ENCODE measurements at regions not wholly inside any gene's neighbourhood (a gene's known extent, or its start where the extent isn't known, plus 50 kb on each side); places are given as distances from the start of the nearest gene placed in this dataset.

DNA sequence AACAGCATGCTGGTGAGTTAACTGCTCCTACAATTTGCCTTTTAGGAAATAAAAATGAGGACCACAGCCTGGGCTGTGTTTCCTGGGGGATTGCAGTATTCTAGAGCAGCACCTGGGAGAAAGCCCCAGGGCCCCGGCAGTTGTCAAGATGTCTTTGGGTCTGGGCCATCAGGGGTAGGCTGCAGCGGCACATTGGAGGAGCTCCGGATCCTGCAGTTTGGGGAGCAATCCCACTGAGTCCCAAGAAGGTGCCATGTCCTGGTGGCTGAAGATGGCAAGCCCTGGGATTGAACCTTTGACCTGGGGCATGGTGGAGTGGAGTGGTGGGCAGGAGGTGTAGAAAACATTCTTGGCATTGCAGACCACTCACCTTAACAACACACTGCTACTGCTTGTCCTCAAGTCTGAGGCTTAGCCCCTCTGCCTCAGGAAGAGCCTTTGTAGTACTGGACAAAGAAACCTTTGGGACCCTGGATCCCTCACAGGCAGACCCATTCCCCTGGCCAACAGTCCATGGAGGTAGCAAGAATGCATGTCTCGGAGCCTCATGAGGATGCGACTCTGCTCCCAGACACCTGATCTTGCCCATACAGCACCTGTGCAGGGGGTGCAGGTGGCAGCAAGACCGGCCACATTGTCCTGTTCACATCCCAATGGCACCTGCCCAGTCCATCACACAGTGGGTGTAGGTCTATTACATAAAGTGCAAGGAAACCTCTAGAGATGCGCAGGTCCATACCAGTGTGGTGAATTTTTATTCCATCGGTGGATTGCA lies 159.1 kb upstream of the IRX2 start:
- no peaks in the 10 kb centered on the region for H3K9me3 ChIP-seq (ENCODE audit: control extremely low read depth in 1 of 5, control insufficient read depth in 4 of 5, insufficient read depth in 2 of 5, low read depth in 1 of 5, low read length in 4 of 5)
- no peaks in the 10 kb centered on the region for H3K36me3 ChIP-seq (ENCODE audit: control insufficient read depth in 4 of 4, insufficient read depth in 4 of 4, low read length in 3 of 4)
- CTCF ChIA-PET, result no interaction called here
- WGBS (ENCODE audit: insufficient coverage), result 98% methylated on average over 5 of the region's 8 CpGs
- POLR2A ChIA-PET, result no interaction called here
- no peak overlapping the region for H3K27ac ChIP-seq (ENCODE audit: insufficient read depth in 1 of 2, low read depth in 1 of 2, low read length in 2 of 2, poor library complexity in 1 of 2, severe bottlenecking in 2 of 2)
- no peaks in the 10 kb centered on the region for H3K4me1 ChIP-seq (ENCODE audit: control extremely low read depth in 1 of 4, control insufficient read depth in 4 of 4, insufficient read depth in 4 of 4, low read length in 3 of 4)
- H3K27me3 ChIP-seq (replicated peaks in 2 of 5; ENCODE audit: control insufficient read depth in 4 of 5, insufficient read depth in 5 of 5, low read length in 4 of 5), result peaks cover 0 to 2% (median 0%) of the 10 kb centered on the region in 5 experiments
- no peak for DNase-seq
- no peak overlapping the region for H3K4me3 ChIP-seq (ENCODE audit: control insufficient read depth in 1 of 7, extremely low read depth in 1 of 7, insufficient read depth in 4 of 7, low read depth in 2 of 7, low read length in 6 of 7)

DNA sequence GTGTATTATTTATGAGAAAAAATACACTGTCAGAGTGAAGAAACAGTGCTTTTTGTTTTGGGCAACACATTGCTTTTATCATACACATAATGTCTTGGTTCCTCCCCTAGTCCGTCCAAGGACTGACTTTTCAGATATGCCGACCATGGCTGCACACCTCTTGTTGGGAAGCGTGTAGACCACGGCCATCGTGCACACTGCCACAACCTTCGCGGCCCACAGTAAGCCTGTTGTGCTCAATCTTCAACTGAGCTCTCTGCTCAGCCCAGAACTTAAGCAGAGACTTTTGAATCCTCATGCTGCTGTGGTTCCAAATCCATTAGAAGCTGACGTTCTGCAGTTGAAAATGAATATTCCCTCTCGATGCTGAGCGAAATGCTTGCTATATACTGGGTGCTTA lies 157.6 kb upstream of the IRX2 start:
- no peaks in the 10 kb centered on the region for H3K36me3 ChIP-seq (ENCODE audit: control insufficient read depth in 4 of 4, insufficient read depth in 4 of 4, low read length in 3 of 4)
- WGBS (ENCODE audit: insufficient coverage), result 95% methylated on average over 10 of the region's 10 CpGs
- ChIA-PET CTCF (no interaction called here), POLR2A (no interaction called here)
- H3K9me3 ChIP-seq (ENCODE audit: control extremely low read depth in 1 of 5, control insufficient read depth in 4 of 5, insufficient read depth in 2 of 5, low read depth in 1 of 5, low read length in 4 of 5), result no peaks in the 10 kb centered on the region
- no peak overlapping the region for H3K4me3 ChIP-seq (ENCODE audit: control insufficient read depth in 1 of 7, extremely low read depth in 1 of 7, insufficient read depth in 4 of 7, low read depth in 2 of 7, low read length in 6 of 7)
- DNase-seq, result no peak
- peaks cover 0 to 2% (median 0%) of the 10 kb centered on the region in 5 experiments for H3K27me3 ChIP-seq (replicated peaks in 2 of 5; ENCODE audit: control insufficient read depth in 4 of 5, insufficient read depth in 5 of 5, low read length in 4 of 5)
- no peak overlapping the region for H3K27ac ChIP-seq (ENCODE audit: insufficient read depth in 1 of 2, low read depth in 1 of 2, low read length in 2 of 2, poor library complexity in 1 of 2, severe bottlenecking in 2 of 2)
- H3K4me1 ChIP-seq (ENCODE audit: control extremely low read depth in 1 of 4, control insufficient read depth in 4 of 4, insufficient read depth in 4 of 4, low read length in 3 of 4), result no peaks in the 10 kb centered on the region

GRCh38 chr5:2908086-2908485 lies 156.6 kb upstream of the IRX2 start:
- POLR2A ChIA-PET, result no interaction called here
- Histone ChIP-seq H3K9me3 (ENCODE audit: control extremely low read depth in 1 of 5, control insufficient read depth in 4 of 5, insufficient read depth in 2 of 5, low read depth in 1 of 5, low read length in 4 of 5) (peaks cover 0 to 2% (median 0%) of the 10 kb centered on the region in 5 experiments), H3K4me3 (ENCODE audit: control insufficient read depth in 1 of 7, extremely low read depth in 1 of 7, insufficient read depth in 4 of 7, low read depth in 2 of 7, low read length in 6 of 7) (no peak overlapping the region), H3K27me3 (replicated peaks in 2 of 5; ENCODE audit: control insufficient read depth in 4 of 5, insufficient read depth in 5 of 5, low read length in 4 of 5) (peaks cover 0 to 2% (median 0%) of the 10 kb centered on the region in 5 experiments), H3K36me3 (ENCODE audit: control insufficient read depth in 4 of 4, insufficient read depth in 4 of 4, low read length in 3 of 4) (no peaks in the 10 kb centered on the region), H3K4me1 (ENCODE audit: control extremely low read depth in 1 of 4, control insufficient read depth in 4 of 4, insufficient read depth in 4 of 4, low read length in 3 of 4) (no peaks in the 10 kb centered on the region), H3K27ac (ENCODE audit: insufficient read depth in 1 of 2, low read depth in 1 of 2, low read length in 2 of 2, poor library complexity in 1 of 2, severe bottlenecking in 2 of 2) (no peak overlapping the region)
- CTCF ChIA-PET, result no interaction called here
- WGBS (ENCODE audit: insufficient coverage), result 95% methylated on average over 4 of the region's 4 CpGs
- DNase-seq, result no peak

GRCh38 chr5:2906302-2907090 lies 155.0 kb upstream of the IRX2 start:
- DNase-seq, result no peak
- WGBS (ENCODE audit: insufficient coverage), result 79% methylated on average over 4 of the region's 8 CpGs
- Histone ChIP-seq H3K27me3 (replicated peaks in 2 of 5; ENCODE audit: control insufficient read depth in 4 of 5, insufficient read depth in 5 of 5, low read length in 4 of 5) (no peaks in the 10 kb centered on the region), H3K27ac (ENCODE audit: insufficient read depth in 1 of 2, low read depth in 1 of 2, low read length in 2 of 2, poor library complexity in 1 of 2, severe bottlenecking in 2 of 2) (no peak overlapping the region), H3K9me3 (ENCODE audit: control extremely low read depth in 1 of 5, control insufficient read depth in 4 of 5, insufficient read depth in 2 of 5, low read depth in 1 of 5, low read length in 4 of 5) (peaks cover 0 to 2% (median 0%) of the 10 kb centered on the region in 5 experiments), H3K4me1 (ENCODE audit: control extremely low read depth in 1 of 4, control insufficient read depth in 4 of 4, insufficient read depth in 4 of 4, low read length in 3 of 4) (no peaks in the 10 kb centered on the region), H3K4me3 (ENCODE audit: control insufficient read depth in 1 of 7, extremely low read depth in 1 of 7, insufficient read depth in 4 of 7, low read depth in 2 of 7, low read length in 6 of 7) (no peak overlapping the region), H3K36me3 (ENCODE audit: control insufficient read depth in 4 of 4, insufficient read depth in 4 of 4, low read length in 3 of 4) (no peaks in the 10 kb centered on the region)
- POLR2A ChIA-PET, result no interaction called here
- CTCF ChIA-PET, result no interaction called here

DNA sequence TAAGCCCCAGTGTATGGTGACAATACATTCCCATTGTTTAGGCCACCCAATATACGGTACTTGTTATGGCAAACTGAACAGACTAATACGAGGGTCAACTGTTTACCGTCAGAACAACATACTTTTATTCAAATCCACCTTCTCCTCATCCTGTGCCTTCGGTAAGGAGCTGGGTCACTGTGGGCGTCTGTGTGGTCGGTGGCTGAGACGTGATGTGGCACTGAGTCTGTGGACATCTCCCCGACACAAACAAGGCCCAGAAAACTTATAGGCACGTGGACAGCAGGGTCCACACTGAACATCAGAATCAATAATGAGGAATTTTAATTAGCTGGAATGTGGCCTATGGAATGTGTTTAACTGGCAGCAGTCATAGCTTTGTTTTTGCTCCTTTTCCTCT lies 154.3 kb upstream of the IRX2 start:
- Histone ChIP-seq H3K27ac (ENCODE audit: insufficient read depth in 1 of 2, low read depth in 1 of 2, low read length in 2 of 2, poor library complexity in 1 of 2, severe bottlenecking in 2 of 2) (no peak overlapping the region), H3K4me1 (ENCODE audit: control extremely low read depth in 1 of 4, control insufficient read depth in 4 of 4, insufficient read depth in 4 of 4, low read length in 3 of 4) (no peaks in the 10 kb centered on the region), H3K27me3 (replicated peaks in 2 of 5; ENCODE audit: control insufficient read depth in 4 of 5, insufficient read depth in 5 of 5, low read length in 4 of 5) (no peaks in the 10 kb centered on the region), H3K4me3 (ENCODE audit: control insufficient read depth in 1 of 7, extremely low read depth in 1 of 7, insufficient read depth in 4 of 7, low read depth in 2 of 7, low read length in 6 of 7) (no peak overlapping the region), H3K9me3 (ENCODE audit: control extremely low read depth in 1 of 5, control insufficient read depth in 4 of 5, insufficient read depth in 2 of 5, low read depth in 1 of 5, low read length in 4 of 5) (peaks cover 0 to 4% (median 0%) of the 10 kb centered on the region in 5 experiments), H3K36me3 (ENCODE audit: control insufficient read depth in 4 of 4, insufficient read depth in 4 of 4, low read length in 3 of 4) (no peaks in the 10 kb centered on the region)
- ChIA-PET POLR2A (no interaction called here), CTCF (no interaction called here)
- DNase-seq, result no peak
- 85% methylated on average over 7 of the region's 9 CpGs for WGBS (ENCODE audit: insufficient coverage)

DNA sequence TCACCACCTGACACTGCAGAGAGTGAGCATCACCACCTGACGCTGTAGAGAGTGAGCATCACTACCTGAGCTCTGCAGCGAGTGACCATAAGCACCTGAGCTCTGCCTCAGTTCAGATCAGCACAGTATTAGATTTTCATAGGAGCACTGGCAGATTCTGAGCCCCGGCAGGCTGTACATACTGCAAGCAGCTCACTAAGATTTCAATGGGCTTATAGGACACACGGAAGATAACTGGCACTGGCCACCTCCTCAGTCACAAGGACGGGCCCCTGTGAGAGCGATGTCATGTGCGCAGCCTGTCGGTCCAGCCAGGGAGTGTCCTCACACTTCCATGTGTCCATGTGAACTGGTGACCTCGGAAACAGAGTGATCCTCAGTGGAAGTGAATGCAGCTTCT lies 153.5 kb upstream of the IRX2 start:
- ChIA-PET POLR2A (interaction anchor here (0.6 kb wide), 1 partner anchor 42 kb away, joined by 6 read pairs; no protein-coding TSS in a partner anchor), CTCF (no interaction called here)
- no peaks in the 10 kb centered on the region for H3K4me1 ChIP-seq (ENCODE audit: control extremely low read depth in 1 of 4, control insufficient read depth in 4 of 4, insufficient read depth in 4 of 4, low read length in 3 of 4)
- H3K4me3 ChIP-seq (ENCODE audit: control insufficient read depth in 1 of 7, extremely low read depth in 1 of 7, insufficient read depth in 4 of 7, low read depth in 2 of 7, low read length in 6 of 7), result no peak overlapping the region
- peaks cover 0 to 7% (median 0%) of the 10 kb centered on the region in 5 experiments for H3K9me3 ChIP-seq (ENCODE audit: control extremely low read depth in 1 of 5, control insufficient read depth in 4 of 5, insufficient read depth in 2 of 5, low read depth in 1 of 5, low read length in 4 of 5)
- no peaks in the 10 kb centered on the region for H3K27me3 ChIP-seq (replicated peaks in 2 of 5; ENCODE audit: control insufficient read depth in 4 of 5, insufficient read depth in 5 of 5, low read length in 4 of 5)
- DNase-seq, result no peak
- H3K27ac ChIP-seq (ENCODE audit: insufficient read depth in 1 of 2, low read depth in 1 of 2, low read length in 2 of 2, poor library complexity in 1 of 2, severe bottlenecking in 2 of 2), result no peak overlapping the region
- H3K36me3 ChIP-seq (ENCODE audit: control insufficient read depth in 4 of 4, insufficient read depth in 4 of 4, low read length in 3 of 4), result no peaks in the 10 kb centered on the region
- 92% methylated on average over 9 of the region's 9 CpGs for WGBS (ENCODE audit: insufficient coverage)

- no peak for DNase-seq
- H3K36me3 ChIP-seq (ENCODE audit: control insufficient read depth in 4 of 4, insufficient read depth in 4 of 4, low read length in 3 of 4), result no peaks in the 10 kb centered on the region
- 82% methylated on average over 11 of the region's 13 CpGs for WGBS (ENCODE audit: insufficient coverage)
- no peak overlapping the region for H3K4me3 ChIP-seq (ENCODE audit: control insufficient read depth in 1 of 7, extremely low read depth in 1 of 7, insufficient read depth in 4 of 7, low read depth in 2 of 7, low read length in 6 of 7)
- peaks cover 0 to 7% (median 0%) of the 10 kb centered on the region in 5 experiments for H3K9me3 ChIP-seq (ENCODE audit: control extremely low read depth in 1 of 5, control insufficient read depth in 4 of 5, insufficient read depth in 2 of 5, low read depth in 1 of 5, low read length in 4 of 5)
- no peaks in the 10 kb centered on the region for H3K4me1 ChIP-seq (ENCODE audit: control extremely low read depth in 1 of 4, control insufficient read depth in 4 of 4, insufficient read depth in 4 of 4, low read length in 3 of 4)
- POLR2A ChIA-PET, result interaction anchor here (0.6 kb wide), 1 partner anchor 43 kb away, joined by 6 read pairs; no protein-coding TSS in a partner anchor
- no peaks in the 10 kb centered on the region for H3K27me3 ChIP-seq (replicated peaks in 2 of 5; ENCODE audit: control insufficient read depth in 4 of 5, insufficient read depth in 5 of 5, low read length in 4 of 5)
- CTCF ChIA-PET, result no interaction called here
- H3K27ac ChIP-seq (ENCODE audit: insufficient read depth in 1 of 2, low read depth in 1 of 2, low read length in 2 of 2, poor library complexity in 1 of 2, severe bottlenecking in 2 of 2), result no peak overlapping the region
Measured at GRCh38 chr5:2904399-2904798, 152.9 kb upstream of the IRX2 start.
